ENCODE measurements at regions not wholly inside any gene's neighbourhood (a gene's known extent, or its start where the extent isn't known, plus 50 kb on each side); places are given as distances from the start of the nearest gene placed in this dataset.

DNA sequence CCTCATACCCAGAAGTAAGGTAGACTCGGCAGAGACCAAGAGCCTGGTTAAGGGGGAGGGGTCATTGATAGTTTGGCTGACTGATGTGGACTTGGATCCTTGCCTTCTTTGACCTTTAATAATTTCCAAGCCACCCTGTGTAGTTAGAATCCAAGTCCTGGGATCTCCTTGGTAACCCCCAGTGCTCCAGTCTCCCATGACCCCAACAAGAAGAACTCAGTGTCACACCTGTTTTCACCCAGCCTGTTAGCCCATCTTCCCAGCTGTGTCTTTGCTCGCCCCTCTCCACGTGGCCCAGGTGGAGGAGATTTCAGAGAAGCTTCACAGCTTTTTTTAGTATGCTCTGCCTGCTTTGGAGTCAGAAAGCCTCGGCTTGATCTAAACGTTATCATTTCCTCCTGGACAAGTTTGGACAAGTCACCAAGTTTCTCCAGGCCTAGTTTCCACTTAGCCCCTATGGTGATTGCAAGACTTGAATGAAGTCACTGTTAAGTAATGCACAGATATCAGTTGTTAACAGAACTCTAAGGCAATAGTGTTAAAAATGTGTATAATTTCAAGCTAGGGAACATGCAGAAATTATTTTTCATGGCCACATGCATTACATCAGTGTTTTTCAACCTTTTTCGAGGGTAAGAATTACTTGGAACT lies 170.0 kb downstream of the TMEM38B start:
- no peak for FAIRE-seq

GRCh38 chr9:105865285-105865684 lies 170.9 kb downstream of the TMEM38B start:
- FAIRE-seq, result no peak

- FAIRE-seq, result no peak
Measured at GRCh38 chr9:105871540-105871939, 177.2 kb downstream of the TMEM38B start.

DNA sequence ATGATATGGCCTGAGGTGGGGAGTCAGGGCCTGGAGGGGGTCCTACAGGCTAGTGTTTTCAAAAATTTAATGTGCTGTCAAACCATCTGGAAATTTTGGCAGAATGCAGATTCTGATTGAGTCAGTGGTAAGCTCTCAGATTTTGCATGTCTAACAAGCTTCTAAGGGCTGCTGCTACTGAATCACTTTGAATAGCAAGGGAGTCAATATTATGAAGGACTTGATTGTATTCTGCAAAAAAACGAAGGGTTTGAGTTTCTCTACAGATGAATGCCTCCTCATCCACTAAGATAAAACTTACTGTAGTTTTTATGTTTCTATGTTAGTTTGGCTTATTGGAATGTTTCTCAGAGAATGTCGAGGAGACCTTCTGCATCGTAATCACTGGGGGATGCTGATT lies 179.5 kb downstream of the TMEM38B start:
- FAIRE-seq, result no peak

DNA sequence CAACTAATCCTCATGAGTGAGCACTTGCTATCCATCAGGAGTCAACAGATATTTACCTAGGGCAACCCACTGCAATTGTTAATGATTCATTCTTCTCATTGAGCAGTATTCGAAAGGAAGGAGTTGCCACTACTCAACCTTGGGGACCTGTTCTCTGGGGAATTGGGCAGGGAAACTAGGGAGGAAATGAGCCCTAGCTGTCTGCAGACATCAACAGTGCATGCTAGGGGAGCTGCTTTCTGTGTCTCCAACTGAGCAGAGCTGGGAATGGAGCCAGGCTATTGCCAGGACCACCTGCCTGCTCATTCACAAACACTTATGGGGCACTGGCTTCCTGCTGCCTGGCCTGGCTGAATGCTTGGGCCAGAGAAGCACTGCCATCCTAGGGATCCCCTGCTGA lies 183.4 kb downstream of the TMEM38B start:
- no peak for FAIRE-seq

- FAIRE-seq, result no peak
Measured at GRCh38 chr9:105879181-105879580, 184.8 kb downstream of the TMEM38B start.

- no peak for FAIRE-seq
Measured at GRCh38 chr9:105880517-105880916, 186.2 kb downstream of the TMEM38B start.

DNA sequence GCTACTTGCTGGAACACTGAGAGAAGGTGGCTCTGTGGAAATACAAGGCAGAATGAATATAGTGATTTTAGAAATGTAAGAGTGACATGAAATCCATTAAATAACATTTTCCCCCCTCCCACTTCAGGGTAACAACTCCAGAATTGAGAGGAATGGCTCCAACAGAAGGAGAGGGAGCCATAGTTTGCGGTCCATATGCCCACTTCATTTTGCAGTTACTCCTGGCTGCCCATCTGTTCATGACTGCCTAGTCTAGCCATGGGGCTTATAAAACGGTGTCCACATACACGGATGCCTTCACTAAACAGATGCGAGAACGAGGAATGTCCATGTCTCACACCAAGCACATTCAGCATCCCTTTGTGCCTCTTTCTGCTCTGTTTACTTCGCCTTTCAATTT lies 186.7 kb downstream of the TMEM38B start:
- no peak for FAIRE-seq

DNA sequence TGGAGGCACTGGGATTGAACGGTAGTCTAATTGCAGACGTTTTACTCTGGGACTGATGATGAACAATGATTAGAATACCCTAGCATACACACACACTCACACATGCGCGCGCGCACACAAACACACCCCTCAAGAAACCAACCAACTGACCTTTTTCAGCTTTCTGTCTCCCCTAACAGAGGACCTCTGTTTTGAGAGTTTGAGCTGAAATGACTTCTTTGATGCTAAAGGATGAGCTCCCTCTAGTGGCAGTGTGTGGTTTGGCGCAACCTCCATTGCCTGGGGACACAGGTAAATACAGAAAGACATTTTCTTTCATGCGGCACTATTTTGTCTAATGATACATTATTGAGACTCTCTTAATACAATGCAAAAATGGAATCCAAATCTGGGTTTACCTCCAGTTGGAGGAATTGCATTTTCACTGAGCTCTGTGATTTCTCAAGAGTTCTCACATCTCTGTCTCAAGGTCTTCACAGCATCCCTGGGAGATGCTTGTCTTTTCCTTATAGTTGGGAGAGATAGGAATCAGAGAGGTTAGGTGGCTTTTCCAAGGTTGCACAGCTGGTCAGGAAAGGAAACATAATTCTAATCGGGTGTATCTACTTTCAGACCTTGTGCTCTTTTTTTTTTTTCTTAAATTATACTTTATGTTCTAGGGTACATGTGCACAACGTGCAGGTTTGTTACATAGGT lies 187.5 kb downstream of the TMEM38B start:
- FAIRE-seq, result no peak

- FAIRE-seq, result no peak
Measured at GRCh38 chr9:105883847-105884246, 189.5 kb downstream of the TMEM38B start.

GRCh38 chr9:105884416-105884815 lies 190.1 kb downstream of the TMEM38B start:
- no peak for FAIRE-seq

GRCh38 chr9:105886136-105886535 lies 191.8 kb downstream of the TMEM38B start:
- FAIRE-seq, result no peak

GRCh38 chr9:105887679-105888078 lies 193.3 kb downstream of the TMEM38B start:
- FAIRE-seq, result no peak

- FAIRE-seq, result no peak
Measured at GRCh38 chr9:105890046-105890822, 195.9 kb downstream of the TMEM38B start.

- FAIRE-seq, result no peak
Measured at GRCh38 chr9:105900123-105900522, 205.8 kb downstream of the TMEM38B start.

- FAIRE-seq, result no peak
Measured at GRCh38 chr9:105901514-105902109, 207.3 kb downstream of the TMEM38B start.

DNA sequence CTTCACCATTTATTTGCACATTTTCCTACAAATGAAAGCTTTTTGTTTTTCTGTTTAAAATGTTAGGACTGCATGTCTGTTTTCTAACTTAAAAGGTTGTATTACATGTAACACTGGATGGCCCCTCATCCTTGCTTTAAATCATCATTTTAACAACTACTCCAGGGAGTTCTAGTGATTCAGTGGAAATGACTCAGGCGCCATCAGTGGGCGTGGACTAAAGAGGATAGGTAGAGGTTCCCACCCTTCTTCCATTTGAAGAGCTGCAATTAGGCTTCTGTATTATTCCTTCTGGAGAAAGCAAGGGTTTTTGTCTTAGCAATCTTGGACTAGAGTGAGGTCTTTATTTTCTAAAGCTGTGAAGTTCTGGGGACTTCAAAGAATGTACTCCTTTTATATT lies 213.7 kb downstream of the TMEM38B start:
- no peak for FAIRE-seq

DNA sequence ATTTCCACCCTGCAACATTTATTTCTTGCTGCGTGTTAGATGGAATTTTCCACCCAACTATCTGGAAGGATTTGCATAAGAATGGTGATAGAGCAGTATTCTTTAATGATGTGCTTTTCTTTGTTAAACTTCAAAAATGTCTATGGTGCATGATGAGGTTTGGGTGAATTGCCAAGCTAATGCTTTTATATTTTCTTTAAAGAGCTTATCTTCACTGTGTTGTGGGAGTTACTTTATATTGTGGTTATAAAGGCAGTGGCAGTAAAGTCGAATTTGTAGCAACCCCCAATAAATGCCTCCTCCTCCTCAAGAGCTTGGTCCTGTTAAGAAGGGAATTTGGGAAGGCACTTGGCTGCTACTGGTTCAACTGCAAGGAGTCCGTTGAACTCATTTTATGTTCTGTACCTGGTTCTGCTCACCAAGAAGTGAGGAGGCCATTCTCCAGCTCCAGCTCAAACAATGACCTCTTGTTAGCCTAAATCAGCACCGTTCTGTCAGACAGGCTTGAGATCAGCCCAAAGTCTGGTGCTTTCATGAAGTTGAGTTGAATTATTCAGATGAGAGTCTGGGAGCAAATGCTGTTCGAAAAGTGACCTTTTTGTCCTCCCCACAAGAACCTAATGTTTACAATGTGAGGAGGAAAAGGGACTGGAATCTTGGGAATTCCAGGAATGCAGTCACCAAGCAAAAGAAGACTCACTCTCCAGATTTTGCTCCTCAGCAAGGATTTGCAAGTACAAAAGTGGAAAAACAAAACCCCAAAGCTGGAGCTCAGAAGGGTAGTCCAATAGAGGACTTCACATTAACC lies 217.0 kb downstream of the TMEM38B start:
- FAIRE-seq, result no peak

DNA sequence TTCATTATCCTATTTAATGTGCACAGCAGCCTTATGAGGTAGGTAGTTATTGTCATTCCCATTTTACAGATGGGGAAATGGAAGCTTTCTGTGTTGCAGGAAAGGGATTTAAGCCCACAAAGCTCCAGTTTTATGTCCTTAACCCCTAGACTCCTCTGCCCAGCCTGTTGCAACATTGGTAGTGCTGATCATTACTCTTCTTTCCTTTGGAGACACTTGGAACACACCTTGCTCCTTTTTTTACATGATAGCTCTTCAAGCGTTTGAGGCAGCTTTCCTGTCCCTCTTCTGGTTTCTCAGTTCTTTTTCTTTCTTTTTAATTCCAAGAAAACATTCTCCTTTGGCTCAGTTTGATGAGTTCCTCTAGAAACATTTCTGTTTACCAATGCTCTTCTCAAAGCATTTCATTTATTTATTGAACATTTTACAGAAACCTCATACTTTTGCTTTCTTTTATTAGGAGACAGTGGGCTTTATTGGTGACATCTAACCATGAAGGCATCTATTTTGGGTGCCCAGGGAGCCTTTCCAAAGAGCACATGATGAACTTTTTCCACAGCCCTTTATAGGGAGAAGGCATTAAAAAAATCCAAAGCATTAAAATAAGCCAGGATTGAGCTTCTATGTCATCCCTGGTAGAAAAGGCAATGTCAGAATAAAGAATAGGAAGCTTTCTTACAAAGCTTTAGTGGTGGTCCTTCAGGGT lies 218.0 kb downstream of the TMEM38B start:
- FAIRE-seq, result no peak

GRCh38 chr9:105912863-105913516 lies 218.6 kb downstream of the TMEM38B start:
- FAIRE-seq, result no peak

DNA sequence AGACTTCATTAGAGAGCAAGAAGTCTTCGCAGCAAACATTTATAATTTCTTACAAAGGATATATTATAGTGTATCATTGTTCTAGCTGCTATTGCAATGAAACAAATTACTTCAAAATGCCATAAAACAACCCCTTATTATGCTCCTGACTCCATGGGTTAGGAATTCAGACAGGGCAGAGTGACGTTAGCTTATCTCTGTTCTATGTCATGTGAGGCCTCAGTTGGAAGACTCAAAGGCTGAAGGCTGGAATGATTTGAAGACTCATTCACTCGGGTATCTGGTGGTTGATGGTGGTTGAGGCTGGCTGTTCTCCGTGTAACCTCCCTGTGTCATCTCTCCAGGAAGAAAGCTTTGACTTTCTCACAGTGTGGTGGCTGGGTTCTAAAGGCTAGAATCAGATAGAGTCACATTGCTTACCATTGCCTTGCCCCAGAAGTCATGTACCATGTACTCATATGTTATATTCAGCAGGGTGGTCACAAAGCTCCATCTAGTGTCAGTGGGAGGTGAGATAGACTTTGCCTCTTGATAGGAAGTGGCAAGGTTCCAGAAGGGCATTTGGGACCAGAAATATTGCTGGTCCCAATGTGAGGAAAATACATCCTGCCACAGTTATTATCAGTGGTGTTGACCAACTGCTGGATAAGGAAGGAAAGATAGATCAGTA lies 226.9 kb downstream of the TMEM38B start:
- FAIRE-seq, result no peak

Data from islet of Langerhans (tissue), 1 donor.